ENCODE measurements at regions not wholly inside any gene's neighbourhood (a gene's known extent, or its start where the extent isn't known, plus 50 kb on each side); places are given as distances from the start of the nearest gene placed in this dataset.

GRCh38 chr13:111966933-111967332 lies 100.0 kb upstream of the SOX1 start:
- no peaks in the 10 kb centered on the region for H3K79me2 ChIP-seq (ENCODE audit: control insufficient read depth, insufficient read depth, low read length)
- ChIA-PET SMC1A (ENCODE audit: uncharacterized antibody, unreplicated experiment) (no interaction called here), CTCF (no interaction called here), RAD21 (ENCODE audit: unreplicated experiment) (no interaction called here), POLR2A (no interaction called here)
- FAIRE-seq (no peak), DNase-seq (ENCODE audit: low read depth, low spot score) (no peak), ATAC-seq (no peak)
- no peak overlapping the region for H3K4me3 ChIP-seq
- no peaks in the 10 kb centered on the region; the same call in 2 of the 3 replicates for H3K9me3 ChIP-seq (replicated peaks; ENCODE audit: control insufficient read depth, insufficient read depth, low read length)
- WGBS (ENCODE audit: insufficient coverage, insufficient replicate concordance, low lambda C conversion rate, missing lambda C conversion rate): 31% methylated on average over 7 of the region's 7 CpGs
- no peaks in the 10 kb centered on the region for H3K36me3 ChIP-seq (ENCODE audit: control insufficient read depth in 2 of 2, insufficient read depth in 2 of 2, low read length in 1 of 2)
- H3K4me2 ChIP-seq (ENCODE audit: control insufficient read depth, insufficient read depth): no peak overlapping the region
- no TSS peak for BruUV-seq (replicated peaks)
- in situ Hi-C loops (cut with MboI): no loop called here
- no peaks in the 10 kb centered on the region for H3K27me3 ChIP-seq (replicated peaks in 1 of 2; ENCODE audit: control insufficient read depth in 2 of 2, insufficient read depth in 2 of 2, low read length in 1 of 2)
- TF ChIP-seq, protein P1, sequence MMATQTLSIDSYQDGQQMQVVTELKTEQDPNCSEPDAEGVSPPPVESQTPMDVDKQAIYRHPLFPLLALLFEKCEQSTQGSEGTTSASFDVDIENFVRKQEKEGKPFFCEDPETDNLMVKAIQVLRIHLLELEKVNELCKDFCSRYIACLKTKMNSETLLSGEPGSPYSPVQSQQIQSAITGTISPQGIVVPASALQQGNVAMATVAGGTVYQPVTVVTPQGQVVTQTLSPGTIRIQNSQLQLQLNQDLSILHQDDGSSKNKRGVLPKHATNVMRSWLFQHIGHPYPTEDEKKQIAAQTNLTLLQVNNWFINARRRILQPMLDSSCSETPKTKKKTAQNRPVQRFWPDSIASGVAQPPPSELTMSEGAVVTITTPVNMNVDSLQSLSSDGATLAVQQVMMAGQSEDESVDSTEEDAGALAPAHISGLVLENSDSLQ (IDR thresholded peaks at IDR 0.05): no peak
- TF ChIP-seq, protein P2, sequence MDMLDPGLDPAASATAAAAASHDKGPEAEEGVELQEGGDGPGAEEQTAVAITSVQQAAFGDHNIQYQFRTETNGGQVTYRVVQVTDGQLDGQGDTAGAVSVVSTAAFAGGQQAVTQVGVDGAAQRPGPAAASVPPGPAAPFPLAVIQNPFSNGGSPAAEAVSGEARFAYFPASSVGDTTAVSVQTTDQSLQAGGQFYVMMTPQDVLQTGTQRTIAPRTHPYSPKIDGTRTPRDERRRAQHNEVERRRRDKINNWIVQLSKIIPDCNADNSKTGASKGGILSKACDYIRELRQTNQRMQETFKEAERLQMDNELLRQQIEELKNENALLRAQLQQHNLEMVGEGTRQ (IDR thresholded peaks at IDR 0.05; ENCODE audit: borderline replicate concordance, low read depth, low read length): no peak
- TF ChIP-seq PML (IDR thresholded peaks at IDR 0.05; ENCODE audit: low read length) (no peak), ZSCAN29 (IDR thresholded peaks at IDR 0.05) (no peak)
- TF ChIP-seq, protein P3, sequence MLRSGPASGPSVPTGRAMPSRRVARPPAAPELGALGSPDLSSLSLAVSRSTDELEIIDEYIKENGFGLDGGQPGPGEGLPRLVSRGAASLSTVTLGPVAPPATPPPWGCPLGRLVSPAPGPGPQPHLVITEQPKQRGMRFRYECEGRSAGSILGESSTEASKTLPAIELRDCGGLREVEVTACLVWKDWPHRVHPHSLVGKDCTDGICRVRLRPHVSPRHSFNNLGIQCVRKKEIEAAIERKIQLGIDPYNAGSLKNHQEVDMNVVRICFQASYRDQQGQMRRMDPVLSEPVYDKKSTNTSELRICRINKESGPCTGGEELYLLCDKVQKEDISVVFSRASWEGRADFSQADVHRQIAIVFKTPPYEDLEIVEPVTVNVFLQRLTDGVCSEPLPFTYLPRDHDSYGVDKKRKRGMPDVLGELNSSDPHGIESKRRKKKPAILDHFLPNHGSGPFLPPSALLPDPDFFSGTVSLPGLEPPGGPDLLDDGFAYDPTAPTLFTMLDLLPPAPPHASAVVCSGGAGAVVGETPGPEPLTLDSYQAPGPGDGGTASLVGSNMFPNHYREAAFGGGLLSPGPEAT (IDR thresholded peaks at IDR 0.05; ENCODE audit: low read depth): no peak
- TF ChIP-seq, protein P4, sequence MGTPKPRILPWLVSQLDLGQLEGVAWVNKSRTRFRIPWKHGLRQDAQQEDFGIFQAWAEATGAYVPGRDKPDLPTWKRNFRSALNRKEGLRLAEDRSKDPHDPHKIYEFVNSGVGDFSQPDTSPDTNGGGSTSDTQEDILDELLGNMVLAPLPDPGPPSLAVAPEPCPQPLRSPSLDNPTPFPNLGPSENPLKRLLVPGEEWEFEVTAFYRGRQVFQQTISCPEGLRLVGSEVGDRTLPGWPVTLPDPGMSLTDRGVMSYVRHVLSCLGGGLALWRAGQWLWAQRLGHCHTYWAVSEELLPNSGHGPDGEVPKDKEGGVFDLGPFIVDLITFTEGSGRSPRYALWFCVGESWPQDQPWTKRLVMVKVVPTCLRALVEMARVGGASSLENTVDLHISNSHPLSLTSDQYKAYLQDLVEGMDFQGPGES (IDR thresholded peaks at IDR 0.05): no peak
- TF ChIP-seq, protein P5, sequence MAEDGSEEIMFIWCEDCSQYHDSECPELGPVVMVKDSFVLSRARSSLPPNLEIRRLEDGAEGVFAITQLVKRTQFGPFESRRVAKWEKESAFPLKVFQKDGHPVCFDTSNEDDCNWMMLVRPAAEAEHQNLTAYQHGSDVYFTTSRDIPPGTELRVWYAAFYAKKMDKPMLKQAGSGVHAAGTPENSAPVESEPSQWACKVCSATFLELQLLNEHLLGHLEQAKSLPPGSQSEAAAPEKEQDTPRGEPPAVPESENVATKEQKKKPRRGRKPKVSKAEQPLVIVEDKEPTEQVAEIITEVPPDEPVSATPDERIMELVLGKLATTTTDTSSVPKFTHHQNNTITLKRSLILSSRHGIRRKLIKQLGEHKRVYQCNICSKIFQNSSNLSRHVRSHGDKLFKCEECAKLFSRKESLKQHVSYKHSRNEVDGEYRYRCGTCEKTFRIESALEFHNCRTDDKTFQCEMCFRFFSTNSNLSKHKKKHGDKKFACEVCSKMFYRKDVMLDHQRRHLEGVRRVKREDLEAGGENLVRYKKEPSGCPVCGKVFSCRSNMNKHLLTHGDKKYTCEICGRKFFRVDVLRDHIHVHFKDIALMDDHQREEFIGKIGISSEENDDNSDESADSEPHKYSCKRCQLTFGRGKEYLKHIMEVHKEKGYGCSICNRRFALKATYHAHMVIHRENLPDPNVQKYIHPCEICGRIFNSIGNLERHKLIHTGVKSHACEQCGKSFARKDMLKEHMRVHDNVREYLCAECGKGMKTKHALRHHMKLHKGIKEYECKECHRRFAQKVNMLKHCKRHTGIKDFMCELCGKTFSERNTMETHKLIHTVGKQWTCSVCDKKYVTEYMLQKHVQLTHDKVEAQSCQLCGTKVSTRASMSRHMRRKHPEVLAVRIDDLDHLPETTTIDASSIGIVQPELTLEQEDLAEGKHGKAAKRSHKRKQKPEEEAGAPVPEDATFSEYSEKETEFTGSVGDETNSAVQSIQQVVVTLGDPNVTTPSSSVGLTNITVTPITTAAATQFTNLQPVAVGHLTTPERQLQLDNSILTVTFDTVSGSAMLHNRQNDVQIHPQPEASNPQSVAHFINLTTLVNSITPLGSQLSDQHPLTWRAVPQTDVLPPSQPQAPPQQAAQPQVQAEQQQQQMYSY (CRISPR knock-in tag; IDR thresholded peaks at IDR 0.05): no peak
- no peak overlapping the region for H3K27ac ChIP-seq (ENCODE audit: control insufficient read depth, insufficient read depth)
- no peak overlapping the region for H2AFZ ChIP-seq (ENCODE audit: control insufficient read depth, low read depth, low read length)
- H3K4me1 ChIP-seq (ENCODE audit: control insufficient read depth, insufficient read depth, low read length): no peaks in the 10 kb centered on the region
- no peaks in the 10 kb centered on the region for H4K20me1 ChIP-seq (ENCODE audit: control insufficient read depth, insufficient read depth)
- no peak overlapping the region for H3K9ac ChIP-seq (ENCODE audit: control insufficient read depth, insufficient read depth, low read length)
- intact Hi-C loops (cut with micrococcal nuclease; ENCODE audit: unreplicated experiment): no loop called here

All from GM12878 (cell line).